ENCODE measurements at regions not wholly inside any gene's neighbourhood (a gene's known extent, or its start where the extent isn't known, plus 50 kb on each side); places are given as distances from the start of the nearest gene placed in this dataset.

DNA sequence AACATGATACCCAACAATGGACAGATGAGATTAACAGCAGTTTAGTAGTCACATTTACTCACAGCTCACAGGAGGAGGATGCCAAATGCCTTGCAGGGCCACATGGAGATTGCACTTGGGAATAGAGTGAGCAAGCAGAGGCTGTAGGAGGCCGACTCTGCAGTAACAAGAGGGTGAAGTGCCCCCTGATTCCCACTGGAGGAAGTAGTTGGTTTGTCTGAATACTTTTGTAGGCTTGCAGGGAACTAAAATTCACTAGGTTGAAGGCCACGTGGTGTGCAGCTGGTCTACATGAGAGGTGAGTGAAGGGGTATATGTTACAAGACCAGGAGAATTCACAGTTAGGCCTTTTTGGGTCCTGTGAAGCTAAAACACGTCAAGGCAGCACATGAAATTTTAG is 419.3 kb upstream of the TNP1 start:
- TF ChIP-seq, protein P1, sequence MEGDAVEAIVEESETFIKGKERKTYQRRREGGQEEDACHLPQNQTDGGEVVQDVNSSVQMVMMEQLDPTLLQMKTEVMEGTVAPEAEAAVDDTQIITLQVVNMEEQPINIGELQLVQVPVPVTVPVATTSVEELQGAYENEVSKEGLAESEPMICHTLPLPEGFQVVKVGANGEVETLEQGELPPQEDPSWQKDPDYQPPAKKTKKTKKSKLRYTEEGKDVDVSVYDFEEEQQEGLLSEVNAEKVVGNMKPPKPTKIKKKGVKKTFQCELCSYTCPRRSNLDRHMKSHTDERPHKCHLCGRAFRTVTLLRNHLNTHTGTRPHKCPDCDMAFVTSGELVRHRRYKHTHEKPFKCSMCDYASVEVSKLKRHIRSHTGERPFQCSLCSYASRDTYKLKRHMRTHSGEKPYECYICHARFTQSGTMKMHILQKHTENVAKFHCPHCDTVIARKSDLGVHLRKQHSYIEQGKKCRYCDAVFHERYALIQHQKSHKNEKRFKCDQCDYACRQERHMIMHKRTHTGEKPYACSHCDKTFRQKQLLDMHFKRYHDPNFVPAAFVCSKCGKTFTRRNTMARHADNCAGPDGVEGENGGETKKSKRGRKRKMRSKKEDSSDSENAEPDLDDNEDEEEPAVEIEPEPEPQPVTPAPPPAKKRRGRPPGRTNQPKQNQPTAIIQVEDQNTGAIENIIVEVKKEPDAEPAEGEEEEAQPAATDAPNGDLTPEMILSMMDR (IDR thresholded peaks at IDR 0.05): no peak
- no peak for TF ChIP-seq EP300 (IDR thresholded peaks at IDR 0.05)
